PC-9 (cell line): ENCODE measurements at regions not wholly inside any gene's neighbourhood (a gene's known extent, or its start where the extent isn't known, plus 50 kb on each side); places are given as distances from the start of the nearest gene placed in this dataset.

ENCODE experiments used
- BruUV-seq: library from RNA; stranded (reverse); fragments of 400-500 nt; replicated peaks from 2 replicates; lab custom pipeline; 2021; lab: Mats Ljungman, UMichigan
- CTCF ChIA-PET: fragments of 300-600 bp; sonication (Branson Sonifier 250); formaldehyde crosslinking; loops from one replicate; lab custom pipeline; 2022; ENCODE audit warnings: antibody characterized with exemption; lab: Charles Lee
- POLR2A ChIA-PET: fragments of 300-600 bp; sonication (Branson Sonifier 250); formaldehyde crosslinking; loops from one replicate; lab custom pipeline; 2022; ENCODE audit warnings: antibody characterized with exemption; ENCODE audit not compliant: unreplicated experiment; lab: Charles Lee
- DNase-seq, 2 experiments: peaks; one replicate each; pipeline versions ENCODE4 v3.0.0 to v3.0.0-alpha.2; 2015 to 2022; ENCODE audit warnings: mixed read lengths in 1 of 2
- H2AFZ ChIP-seq: fragments of 200-600 bp; sonication (generic); 2 replicates; pipeline ENCODE4 v1.8.1; 2017; ENCODE audit warnings: antibody characterized with exemption
- H3F3A ChIP-seq: fragments of 200-600 bp; sonication (generic); 2 replicates; pipeline ENCODE4 v1.8.1; 2017; ENCODE audit warnings: antibody characterized with exemption, mild to moderate bottlenecking, low read depth; ENCODE audit not compliant: insufficient read depth
- H3K27ac ChIP-seq: fragments of 200-600 bp; sonication (generic); 2 replicates; pipeline ENCODE4 v1.6.1; 2016; ENCODE audit warnings: mixed run types
- H3K27me3 ChIP-seq: fragments of 200-600 bp; sonication (generic); 2 replicates; pipeline ENCODE4 v1.6.1; 2016; ENCODE audit warnings: low read depth, mixed run types; ENCODE audit not compliant: insufficient read depth
- H3K36me3 ChIP-seq: fragments of 200-600 bp; sonication (generic); 2 replicates; pipeline ENCODE4 v1.6.1; 2016; ENCODE audit warnings: low read depth, mixed run types
- H3K4me1 ChIP-seq: fragments of 200-600 bp; sonication (generic); replicated peaks from 2 replicates; pipeline ENCODE4 v1.6.1; 2016; ENCODE audit warnings: mixed run types; ENCODE audit not compliant: insufficient read depth
- H3K4me2 ChIP-seq: fragments of 200-600 bp; sonication (generic); 2 replicates; pipeline ENCODE4 v1.6.1; 2017; ENCODE audit warnings: mixed run types
- H3K4me3 ChIP-seq: fragments of 200-600 bp; sonication (generic); 2 replicates; pipeline ENCODE4 v1.6.1; 2016; ENCODE audit warnings: mixed run types
- H3K79me2 ChIP-seq: fragments of 200-600 bp; sonication (generic); 2 replicates; pipeline ENCODE4 v1.6.1; 2017; ENCODE audit warnings: low read depth, mixed run types
- H3K9me2 ChIP-seq: fragments of 200-600 bp; sonication (generic); 2 replicates; pipeline ENCODE4 v1.8.1; 2017; ENCODE audit warnings: mild to moderate bottlenecking; ENCODE audit not compliant: insufficient read depth
- H3K9me3 ChIP-seq: fragments of 200-600 bp; sonication (generic); 2 replicates; pipeline ENCODE4 v1.8.1; 2016; ENCODE audit warnings: low read depth; ENCODE audit not compliant: insufficient read depth
- H4K20me1 ChIP-seq: fragments of 200-600 bp; sonication (generic); 2 replicates; pipeline ENCODE4 v1.8.1; 2017; ENCODE audit not compliant: insufficient read depth
- CTCF ChIP-seq: fragments of 200-600 bp; sonication (generic); conservative IDR thresholded peaks from 2 replicates; pipeline ENCODE4 v1.6.1; 2017; ENCODE audit warnings: mixed run types, antibody characterized with exemption, mild to moderate bottlenecking, moderate library complexity
- EZH2 ChIP-seq: fragments of 200-600 bp; sonication (generic); IDR thresholded peaks from 2 replicates; pipeline ENCODE4 v1.8.0; 2017; ENCODE audit warnings: antibody characterized with exemption, low read depth
- intact Hi-C: fragments of 100-400 bp; cut with micrococcal nuclease; formaldehyde crosslinking; loops from one replicate; pipeline ENCODE4 v1.10.0; 2022; ENCODE audit not compliant: unreplicated experiment

DNA sequence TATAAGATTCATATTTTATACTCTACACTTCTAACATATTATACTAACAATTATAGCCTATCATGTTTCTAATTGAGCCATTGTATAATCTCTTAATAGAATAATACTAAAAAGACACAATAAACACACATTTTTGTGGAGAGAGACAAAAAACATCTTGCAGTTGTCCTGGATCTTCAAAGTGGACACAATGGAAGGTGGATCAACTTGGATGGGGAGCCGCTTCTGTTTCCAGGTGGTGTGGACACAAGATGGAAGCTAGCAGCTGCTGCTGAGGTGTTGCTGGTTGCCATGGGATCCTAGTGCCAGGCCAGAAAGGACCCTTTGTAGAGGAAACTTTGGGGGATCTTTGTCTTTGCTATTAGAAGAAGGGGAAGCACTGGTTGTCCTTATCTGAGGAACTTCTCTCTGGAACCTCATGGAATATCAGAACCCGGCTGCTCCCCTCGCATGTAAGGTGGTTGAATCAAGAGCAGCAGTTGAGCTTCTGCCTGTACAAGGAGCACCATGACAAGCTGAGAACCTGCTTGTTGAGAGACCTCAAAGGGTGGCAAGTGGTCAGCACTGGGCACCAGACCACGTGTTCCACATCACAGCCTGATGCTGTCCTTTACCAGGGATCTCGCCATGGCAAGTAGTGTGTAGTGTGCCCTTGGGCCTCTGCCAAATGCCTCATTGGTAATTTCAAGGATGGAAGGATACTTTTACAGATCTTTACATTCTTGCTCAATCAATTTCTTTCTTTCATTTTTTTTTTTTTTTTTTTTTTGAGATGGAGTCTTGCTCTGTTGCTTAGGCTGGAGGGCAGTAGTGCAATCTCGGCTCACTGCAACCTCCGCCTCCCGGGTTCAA, 232.2 kb downstream of the MYCN start:
- H3F3A ChIP-seq = no peaks in the 10 kb centered on the region
- no TSS peak for BruUV-seq
- CTCF ChIA-PET = no interaction called here
- H3K9me2 ChIP-seq = 0 out of 2 replicates have a peak, but pooled peaks cover 3% of the 10 kb centered on the region
- H3K4me3 ChIP-seq = no peak overlapping the region
- no peaks in the 10 kb centered on the region for H3K4me1 ChIP-seq
- intact Hi-C loops = no loop called here
- H2AFZ ChIP-seq = no peak overlapping the region
- peaks cover 74% of the 10 kb centered on the region for H3K27me3 ChIP-seq
- no peak overlapping the region for H3K4me2 ChIP-seq
- H3K36me3 ChIP-seq = no peaks in the 10 kb centered on the region
- DNase-seq = no peak
- H3K79me2 ChIP-seq = no peaks in the 10 kb centered on the region
- no peaks in the 10 kb centered on the region for H3K9me3 ChIP-seq
- H4K20me1 ChIP-seq = no peaks in the 10 kb centered on the region; the same call in 1 of the 2 replicates
- POLR2A ChIA-PET = no interaction called here
- TF ChIP-seq EZH2 = no peak
- no peak for TF ChIP-seq CTCF
- H3K27ac ChIP-seq = no peak overlapping the region

- Histone ChIP-seq H4K20me1 (no peaks in the 10 kb centered on the region; the same call in 1 of the 2 replicates), H3K27ac (no peak overlapping the region), H3K4me2 (no peak overlapping the region), H3K36me3 (no peaks in the 10 kb centered on the region), H3K9me3 (no peaks in the 10 kb centered on the region), H3K4me1 (no peaks in the 10 kb centered on the region), H2AFZ (no peak overlapping the region), H3K9me2 (no peaks in the 10 kb centered on the region), H3K27me3 (peaks cover 75% of the 10 kb centered on the region), H3K4me3 (no peak overlapping the region), H3K79me2 (no peaks in the 10 kb centered on the region), H3F3A (no peaks in the 10 kb centered on the region)
- POLR2A ChIA-PET = no interaction called here
- intact Hi-C loops = no loop called here
- no peak for TF ChIP-seq EZH2
- CTCF ChIA-PET = no interaction called here
- BruUV-seq = no TSS peak
- no peak for DNase-seq
Measured at GRCh38 chr2:16171425-16171920, 231.1 kb downstream of the MYCN start.

- H3K27me3 ChIP-seq = peaks cover 81% of the 10 kb centered on the region
- no peaks in the 10 kb centered on the region for H3K9me2 ChIP-seq
- H3K4me1 ChIP-seq = no peaks in the 10 kb centered on the region
- no peaks in the 10 kb centered on the region for H3K79me2 ChIP-seq
- TF ChIP-seq EZH2 = no peak
- TF ChIP-seq CTCF = no peak
- POLR2A ChIA-PET = no interaction called here
- BruUV-seq = no TSS peak
- no peak overlapping the region for H3K27ac ChIP-seq
- H2AFZ ChIP-seq = no peak overlapping the region
- H3K9me3 ChIP-seq = no peaks in the 10 kb centered on the region
- no peaks in the 10 kb centered on the region for H3F3A ChIP-seq
- H3K36me3 ChIP-seq = no peaks in the 10 kb centered on the region
- no peak for DNase-seq
- no peaks in the 10 kb centered on the region; the same call in 1 of the 2 replicates for H4K20me1 ChIP-seq
- H3K4me3 ChIP-seq = no peak overlapping the region
- CTCF ChIA-PET = no interaction called here
- intact Hi-C loops = no loop called here
- H3K4me2 ChIP-seq = no peak overlapping the region
Measured at GRCh38 chr2:16170675-16171424, 230.5 kb downstream of the MYCN start.
